ENCODE measurements at regions not wholly inside any gene's neighbourhood (a gene's known extent, or its start where the extent isn't known, plus 50 kb on each side); places are given as distances from the start of the nearest gene placed in this dataset.

- no peaks in the 10 kb centered on the region for H3K9me2 ChIP-seq
- H3K4me3 ChIP-seq (ENCODE audit: low read depth in 2 of 2, low read length in 1 of 2): no peak overlapping the region
- H3K27me3 ChIP-seq (ENCODE audit: insufficient read depth): no peaks in the 10 kb centered on the region
- DNase-seq: no peak
- WGBS (ENCODE audit: low lambda C conversion rate): 0% methylated on average over 5 of the region's 5 CpGs
- CTCF ChIA-PET: no interaction called here
- POLR2A ChIA-PET: no interaction called here
- no peaks in the 10 kb centered on the region for H4K20me1 ChIP-seq (ENCODE audit: insufficient read depth)
- H3K79me2 ChIP-seq (ENCODE audit: insufficient read depth): no peaks in the 10 kb centered on the region
- H2AFZ ChIP-seq (ENCODE audit: low read depth): no peak overlapping the region
- no peaks in the 10 kb centered on the region for H3K36me3 ChIP-seq (replicated peaks in 1 of 2; ENCODE audit: control insufficient read depth in 1 of 2, insufficient read depth in 2 of 2, low read length in 1 of 2)
- no peak overlapping the region for H3K9ac ChIP-seq
- no peaks in the 10 kb centered on the region for H3K4me1 ChIP-seq (ENCODE audit: control insufficient read depth in 1 of 2, insufficient read depth in 2 of 2, low read depth in 1 of 2, low read length in 1 of 2)
- no peak overlapping the region for H3K4me2 ChIP-seq
- H3K27ac ChIP-seq (ENCODE audit: low read depth in 2 of 2, low read length in 1 of 2): no peak overlapping the region
- H3K9me3 ChIP-seq: no peaks in the 10 kb centered on the region
- TF ChIP-seq JUND (IDR thresholded peaks at IDR 0.05): no peak
- no peak for TF ChIP-seq CHD2 (IDR thresholded peaks at IDR 0.05; ENCODE audit: low read length, partially characterized antibody)
- no peak for TF ChIP-seq YY1 (IDR thresholded peaks at IDR 0.05; ENCODE audit: low read depth)
- TF ChIP-seq SIN3A (IDR thresholded peaks at IDR 0.05; ENCODE audit: borderline replicate concordance, low read depth, low read length): no peak
- TF ChIP-seq TCF12 (IDR thresholded peaks at IDR 0.05): no peak
- no peak for TF ChIP-seq FOSL2 (IDR thresholded peaks at IDR 0.05; ENCODE audit: borderline replicate concordance, low read depth)
- TF ChIP-seq RAD21 (IDR thresholded peaks at IDR 0.05; ENCODE audit: low read length): no peak
- no peak for TF ChIP-seq FOXJ3 (CRISPR knock-in tag; IDR thresholded peaks at IDR 0.05)
- TF ChIP-seq MXI1 (IDR thresholded peaks at IDR 0.05; ENCODE audit: low read depth, low read length): no peak
- TF ChIP-seq IRF3 (IDR thresholded peaks at IDR 0.05; ENCODE audit: low read depth, low read length): no peak
- no peaks in the 10 kb centered on the region for H3F3A ChIP-seq (replicated peaks; ENCODE audit: insufficient read depth)
Measured at GRCh38 chr6:125670568-125670967, 78.9 kb upstream of the HEY2 start.

- no peaks in the 10 kb centered on the region for H3K4me1 ChIP-seq (ENCODE audit: control insufficient read depth in 1 of 2, insufficient read depth in 2 of 2, low read depth in 1 of 2, low read length in 1 of 2)
Measured at GRCh38 chr6:125671323-125671722, 78.1 kb upstream of the HEY2 start.

More at GRCh38 chr6:125671323-125671722, 78.1 kb upstream of the HEY2 start:
- no peaks in the 10 kb centered on the region for H3K36me3 ChIP-seq (replicated peaks in 1 of 2; ENCODE audit: control insufficient read depth in 1 of 2, insufficient read depth in 2 of 2, low read length in 1 of 2)
- H4K20me1 ChIP-seq (ENCODE audit: insufficient read depth): no peaks in the 10 kb centered on the region
- no peaks in the 10 kb centered on the region for H3K9me2 ChIP-seq
- no peak overlapping the region for H2AFZ ChIP-seq (ENCODE audit: low read depth)
- ChIA-PET POLR2A (no interaction called here), CTCF (no interaction called here)
- 0% methylated on average over 1 of the region's 1 CpG for WGBS (ENCODE audit: low lambda C conversion rate)
- DNase-seq: no peak
- no peaks in the 10 kb centered on the region for H3F3A ChIP-seq (replicated peaks; ENCODE audit: insufficient read depth)
- H3K79me2 ChIP-seq (ENCODE audit: insufficient read depth): no peaks in the 10 kb centered on the region
- no peak overlapping the region for H3K4me3 ChIP-seq (ENCODE audit: low read depth in 2 of 2, low read length in 1 of 2)
- H3K9me3 ChIP-seq: no peaks in the 10 kb centered on the region
- no peak overlapping the region for H3K27ac ChIP-seq (ENCODE audit: low read depth in 2 of 2, low read length in 1 of 2)
- H3K9ac ChIP-seq: no peak overlapping the region
- TF ChIP-seq EZH2phosphoT487 (IDR thresholded peaks at IDR 0.05; ENCODE audit: borderline replicate concordance, low read depth) (no peak), SMC3 (IDR thresholded peaks at IDR 0.05; ENCODE audit: low read depth, low read length) (no peak), GATA2 (CRISPR knock-in tag; IDR thresholded peaks at IDR 0.05) (no peak), MXI1 (IDR thresholded peaks at IDR 0.05; ENCODE audit: low read depth, low read length) (no peak), NRF1 (IDR thresholded peaks at IDR 0.05; ENCODE audit: low read depth, low read length) (no peak)
- TF ChIP-seq, protein P1, sequence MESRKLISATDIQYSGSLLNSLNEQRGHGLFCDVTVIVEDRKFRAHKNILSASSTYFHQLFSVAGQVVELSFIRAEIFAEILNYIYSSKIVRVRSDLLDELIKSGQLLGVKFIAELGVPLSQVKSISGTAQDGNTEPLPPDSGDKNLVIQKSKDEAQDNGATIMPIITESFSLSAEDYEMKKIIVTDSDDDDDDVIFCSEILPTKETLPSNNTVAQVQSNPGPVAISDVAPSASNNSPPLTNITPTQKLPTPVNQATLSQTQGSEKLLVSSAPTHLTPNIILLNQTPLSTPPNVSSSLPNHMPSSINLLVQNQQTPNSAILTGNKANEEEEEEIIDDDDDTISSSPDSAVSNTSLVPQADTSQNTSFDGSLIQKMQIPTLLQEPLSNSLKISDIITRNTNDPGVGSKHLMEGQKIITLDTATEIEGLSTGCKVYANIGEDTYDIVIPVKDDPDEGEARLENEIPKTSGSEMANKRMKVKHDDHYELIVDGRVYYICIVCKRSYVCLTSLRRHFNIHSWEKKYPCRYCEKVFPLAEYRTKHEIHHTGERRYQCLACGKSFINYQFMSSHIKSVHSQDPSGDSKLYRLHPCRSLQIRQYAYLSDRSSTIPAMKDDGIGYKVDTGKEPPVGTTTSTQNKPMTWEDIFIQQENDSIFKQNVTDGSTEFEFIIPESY (IDR thresholded peaks at IDR 0.05; ENCODE audit: borderline replicate concordance, low read depth): no peak
- no peak overlapping the region for H3K4me2 ChIP-seq
- H3K27me3 ChIP-seq (ENCODE audit: insufficient read depth): no peaks in the 10 kb centered on the region
